Stimulated activated naive B cell treated with anti-CD40 and anti-IgM and Interleukin-4, amounts not matched to agents 10 μg/mL and 1 μg/mL and 100 μg/mL, for 72 hours (primary cell): ENCODE measurements at regions not wholly inside any gene's neighbourhood (a gene's known extent, or its start where the extent isn't known, plus 50 kb on each side); places are given as distances from the start of the nearest gene placed in this dataset.

Source experiments
- ATAC-seq, 2 donors: fragments of 150-1000 bp; cut with Tn5 transposase; replicated peaks; 2 replicates each; pipeline ENCODE4 v1.10.0; 2021; ENCODE audit warnings: moderate library complexity in 1 of 2
- DNase-seq: peaks from one replicate; pipeline ENCODE4 v3.0.0; 2021
- H3K27ac Mint-ChIP-seq: one replicate; pipeline ENCODE4 v1.8.0; 2022; ENCODE audit warnings: mild to moderate bottlenecking, mixed read lengths
- H3K27me3 Mint-ChIP-seq, 2 donors: one replicate each; pipeline ENCODE4 v1.8.0; 2022; ENCODE audit warnings: mixed read lengths in 2 of 2
- H3K36me3 Mint-ChIP-seq, 2 donors: one replicate each; pipeline ENCODE4 v1.8.0; 2022; ENCODE audit warnings: mixed read lengths in 2 of 2, mild to moderate bottlenecking in 1 of 2
- H3K4me1 Mint-ChIP-seq, 2 donors: one replicate each; pipeline ENCODE4 v1.8.0; 2022; ENCODE audit warnings: mixed read lengths in 2 of 2, mild to moderate bottlenecking in 1 of 2
- H3K4me3 Mint-ChIP-seq, 2 donors: one replicate each; pipeline ENCODE4 v1.8.0; 2022; ENCODE audit warnings: mild to moderate bottlenecking in 2 of 2, mixed read lengths in 2 of 2, moderate library complexity in 1 of 2
- H3K9me3 Mint-ChIP-seq, 2 donors: one replicate each; pipeline ENCODE4 v1.8.0; 2022; ENCODE audit warnings: mixed read lengths in 2 of 2, mild to moderate bottlenecking in 1 of 2

GRCh38 chr1:209057083-209057482 is 526.4 kb upstream of the CAMK1G start:
- Mint-ChIP-seq H3K36me3 (no peaks in the 10 kb centered on the region), H3K4me3 (no peak overlapping the region), H3K27me3 (peaks cover 5% of the 10 kb centered on the region in 2 donors), H3K4me1 (no peaks in the 10 kb centered on the region), H3K9me3 (peaks cover 10 to 18% of the 10 kb centered on the region in 2 donors), H3K27ac (no peak overlapping the region)
- DNase-seq (no peak), ATAC-seq (no peak)

GRCh38 chr1:209057901-209058300 is 525.6 kb upstream of the CAMK1G start:
- H3K4me3 Mint-ChIP-seq: no peak overlapping the region
- H3K4me1 Mint-ChIP-seq: no peaks in the 10 kb centered on the region
- peaks cover 10 to 18% of the 10 kb centered on the region in 2 donors for H3K9me3 Mint-ChIP-seq
- H3K27me3 Mint-ChIP-seq: no peaks in the 10 kb centered on the region
- no peak overlapping the region for H3K27ac Mint-ChIP-seq
- DNase-seq (no peak), ATAC-seq (no peak)
- H3K36me3 Mint-ChIP-seq: no peaks in the 10 kb centered on the region

GRCh38 chr1:209059376-209059775 is 524.1 kb upstream of the CAMK1G start:
- DNase-seq (no peak), ATAC-seq (no peak)
- H3K27me3 Mint-ChIP-seq: no peaks in the 10 kb centered on the region
- peaks cover 7 to 18% of the 10 kb centered on the region in 2 donors for H3K9me3 Mint-ChIP-seq
- H3K4me3 Mint-ChIP-seq: no peak overlapping the region
- no peaks in the 10 kb centered on the region for H3K36me3 Mint-ChIP-seq
- peaks cover 0 to 2% of the 10 kb centered on the region in 2 donors for H3K4me1 Mint-ChIP-seq
- H3K27ac Mint-ChIP-seq: no peak overlapping the region

GRCh38 chr1:209059981-209060380 is 523.5 kb upstream of the CAMK1G start:
- no peaks in the 10 kb centered on the region for H3K36me3 Mint-ChIP-seq
- no peak for ATAC-seq
- H3K4me1 Mint-ChIP-seq: peaks cover 0 to 2% of the 10 kb centered on the region in 2 donors
- H3K9me3 Mint-ChIP-seq: peaks cover 7 to 18% of the 10 kb centered on the region in 2 donors
- H3K27ac Mint-ChIP-seq: no peak overlapping the region
- no peaks in the 10 kb centered on the region for H3K27me3 Mint-ChIP-seq
- no peak overlapping the region for H3K4me3 Mint-ChIP-seq
- DNase-seq: no peak

GRCh38 chr1:209062081-209062620 is 521.4 kb upstream of the CAMK1G start:
- no peak overlapping the region for H3K27ac Mint-ChIP-seq
- no peaks in the 10 kb centered on the region for H3K27me3 Mint-ChIP-seq
- no peaks in the 10 kb centered on the region for H3K36me3 Mint-ChIP-seq
- H3K9me3 Mint-ChIP-seq: peaks cover 0 to 7% of the 10 kb centered on the region in 2 donors
- peaks cover 0 to 2% of the 10 kb centered on the region in 2 donors for H3K4me1 Mint-ChIP-seq
- DNase-seq (no peak), ATAC-seq (peak in 1 of 2 donors; percentile 5)
- H3K4me3 Mint-ChIP-seq: no peak overlapping the region

GRCh38 chr1:209062863-209063262 is 520.7 kb upstream of the CAMK1G start:
- ATAC-seq: peak; percentile 62 to 80
- no peaks in the 10 kb centered on the region for H3K27me3 Mint-ChIP-seq
- H3K4me1 Mint-ChIP-seq: peaks cover 0 to 2% of the 10 kb centered on the region in 2 donors
- no peak overlapping the region for H3K27ac Mint-ChIP-seq
- no peaks in the 10 kb centered on the region for H3K36me3 Mint-ChIP-seq
- no peak overlapping the region for H3K4me3 Mint-ChIP-seq
- H3K9me3 Mint-ChIP-seq: peaks cover 0 to under 1% of the 10 kb centered on the region in 2 donors
- DNase-seq: no peak

- no peaks in the 10 kb centered on the region for H3K36me3 Mint-ChIP-seq
- ATAC-seq (peak; percentile 35 to 47), DNase-seq (no peak)
- H3K4me3 Mint-ChIP-seq: no peak overlapping the region
- H3K27ac Mint-ChIP-seq: no peak overlapping the region
- H3K27me3 Mint-ChIP-seq: no peaks in the 10 kb centered on the region
- peaks cover 0 to 4% of the 10 kb centered on the region in 2 donors for H3K4me1 Mint-ChIP-seq
- no peaks in the 10 kb centered on the region for H3K9me3 Mint-ChIP-seq
Observed at GRCh38 chr1:209063767-209064659, 519.5 kb upstream of the CAMK1G start.

GRCh38 chr1:209064850-209065706 is 518.4 kb upstream of the CAMK1G start:
- ATAC-seq (no peak), DNase-seq (no peak)
- no peaks in the 10 kb centered on the region for H3K9me3 Mint-ChIP-seq
- H3K4me1 Mint-ChIP-seq: peaks cover 0 to 4% of the 10 kb centered on the region in 2 donors
- no peak overlapping the region for H3K27ac Mint-ChIP-seq
- H3K4me3 Mint-ChIP-seq: no peak overlapping the region
- no peaks in the 10 kb centered on the region for H3K36me3 Mint-ChIP-seq
- no peaks in the 10 kb centered on the region for H3K27me3 Mint-ChIP-seq

- DNase-seq (no peak), ATAC-seq (no peak)
- Mint-ChIP-seq H3K36me3 (no peaks in the 10 kb centered on the region), H3K4me1 (peaks cover 0 to 2% of the 10 kb centered on the region in 2 donors), H3K4me3 (no peak overlapping the region), H3K27me3 (no peaks in the 10 kb centered on the region), H3K9me3 (peaks cover 0 to 1% of the 10 kb centered on the region in 2 donors), H3K27ac (no peak overlapping the region)
Observed at GRCh38 chr1:209072481-209072880, 511.0 kb upstream of the CAMK1G start.

GRCh38 chr1:209073879-209074278 is 509.6 kb upstream of the CAMK1G start:
- ATAC-seq: no peak
- no peak overlapping the region for H3K4me3 Mint-ChIP-seq
- H3K9me3 Mint-ChIP-seq: peaks cover 0 to 1% of the 10 kb centered on the region in 2 donors
- H3K36me3 Mint-ChIP-seq: no peaks in the 10 kb centered on the region
- no peak overlapping the region for H3K27ac Mint-ChIP-seq
- no peaks in the 10 kb centered on the region for H3K27me3 Mint-ChIP-seq
- DNase-seq: no peak
- H3K4me1 Mint-ChIP-seq: no peaks in the 10 kb centered on the region

- no peaks in the 10 kb centered on the region for H3K36me3 Mint-ChIP-seq
- no peak overlapping the region for H3K27ac Mint-ChIP-seq
Observed at GRCh38 chr1:209074575-209075250, 508.8 kb upstream of the CAMK1G start.

GRCh38 chr1:209076688-209077087 is 506.8 kb upstream of the CAMK1G start:
- H3K36me3 Mint-ChIP-seq: no peaks in the 10 kb centered on the region
- peaks cover 0 to 1% of the 10 kb centered on the region in 2 donors for H3K9me3 Mint-ChIP-seq
- ATAC-seq (no peak), DNase-seq (no peak)
- peaks cover 0 to 5% of the 10 kb centered on the region in 2 donors for H3K27me3 Mint-ChIP-seq
- H3K27ac Mint-ChIP-seq: no peak overlapping the region
- H3K4me1 Mint-ChIP-seq: no peaks in the 10 kb centered on the region
- H3K4me3 Mint-ChIP-seq: no peak overlapping the region

More at GRCh38 chr1:209074575-209075250, 508.8 kb upstream of the CAMK1G start:
- no peaks in the 10 kb centered on the region for H3K4me1 Mint-ChIP-seq
- ATAC-seq: no peak
- H3K4me3 Mint-ChIP-seq: no peak overlapping the region
- no peaks in the 10 kb centered on the region for H3K27me3 Mint-ChIP-seq
- no peak for DNase-seq
- H3K9me3 Mint-ChIP-seq: peaks cover 0 to 1% of the 10 kb centered on the region in 2 donors

GRCh38 chr1:209080170-209080781 is 503.2 kb upstream of the CAMK1G start:
- ATAC-seq (no peak), DNase-seq (no peak)
- Mint-ChIP-seq H3K27ac (no peak overlapping the region), H3K4me3 (no peak overlapping the region), H3K36me3 (no peaks in the 10 kb centered on the region), H3K27me3 (peaks cover 0 to 5% of the 10 kb centered on the region in 2 donors), H3K4me1 (no peaks in the 10 kb centered on the region), H3K9me3 (peaks cover 0 to 1% of the 10 kb centered on the region in 2 donors)
